SK-N-SH (cell line): ENCODE measurements at regions not wholly inside any gene's neighbourhood (a gene's known extent, or its start where the extent isn't known, plus 50 kb on each side); places are given as distances from the start of the nearest gene placed in this dataset.

ENCODE experiments used
- CTCF ChIA-PET: fragments of 300-600, 350-600 bp; formaldehyde crosslinking; extraction: SDS; loops from one replicate; lab custom pipeline; 2021; lab: Yijun Ruan, JAX
- POLR2A ChIA-PET: fragments of 350-600 bp; sonication (Branson Sonifier 250); formaldehyde crosslinking; extraction: SDS; loops from one replicate; lab custom pipeline; 2020; ENCODE audit warnings: antibody characterized with exemption, inconsistent platforms; lab: Yijun Ruan, JAX
- DNase-seq: peaks from one replicate; pipeline ENCODE4 v3.0.0; 2012
- H2AFZ ChIP-seq: fragments of 200-600 bp; sonication (generic); 2 replicates; pipeline ENCODE4 v1.8.1; 2016; ENCODE audit warnings: antibody characterized with exemption, mild to moderate bottlenecking, low read depth
- H3F3A ChIP-seq: fragments of 200-600 bp; sonication (generic); replicated peaks from 2 replicates; pipeline ENCODE3; 2016; ENCODE audit warnings: antibody characterized with exemption, mild to moderate bottlenecking; ENCODE audit not compliant: insufficient read depth
- H3K27ac ChIP-seq, 2 experiments: fragments of 200-500 bp in 1 of 2; fragments of 200-600 bp in 1 of 2; sonication (Bioruptor generic) in 1 of 2; sonication (generic), shearing (Covaris generic) in 1 of 2; 2 replicates each; pipeline versions ENCODE4 v1.5.1 to v1.6.1; 2014 to 2016; ENCODE audit warnings: low read depth in 2 of 2, inconsistent platforms in 1 of 2, low read length in 1 of 2, mild to moderate bottlenecking in 1 of 2, mixed read lengths in 1 of 2
- H3K27me3 ChIP-seq: fragments of 200-600 bp; sonication (generic), shearing (Covaris generic); 2 replicates; pipeline ENCODE4 v1.6.1; 2016; ENCODE audit warnings: mixed run types; ENCODE audit not compliant: insufficient read depth
- H3K36me3 ChIP-seq, 2 experiments: fragments of 200-500 bp in 1 of 2; fragments of 200-600 bp in 1 of 2; sonication (Bioruptor generic) in 1 of 2; sonication (generic) in 1 of 2; replicated peaks in 1 of 2; 2 replicates each; pipeline versions ENCODE3 to v1.5.1; 2014 to 2016; ENCODE audit warnings: low read length in 1 of 2, mild to moderate bottlenecking in 1 of 2; ENCODE audit not compliant: insufficient read depth in 2 of 2, control insufficient read depth in 1 of 2
- H3K4me1 ChIP-seq, 2 experiments: fragments of 200-500 bp in 1 of 2; fragments of 200-600 bp in 1 of 2; sonication (Bioruptor generic) in 1 of 2; sonication (generic), shearing (Covaris generic) in 1 of 2; 2 replicates each; pipeline versions ENCODE4 v1.5.1 to v1.6.1; 2014 to 2016; ENCODE audit warnings: low read depth in 1 of 2, low read length in 1 of 2, mixed run types in 1 of 2; ENCODE audit not compliant: insufficient read depth in 2 of 2, control insufficient read depth in 1 of 2
- H3K4me2 ChIP-seq: fragments of 200-600 bp; sonication (generic), shearing (Covaris generic); 2 replicates; pipeline ENCODE4 v1.6.1; 2017; ENCODE audit warnings: mixed run types
- H3K4me3 ChIP-seq, 2 experiments: fragments of 200-500 bp in 1 of 2; fragments of 200-600 bp in 1 of 2; sonication (Bioruptor generic) in 1 of 2; sonication (generic), shearing (Covaris generic) in 1 of 2; 2 replicates each; pipeline versions ENCODE4 v1.5.1 to v1.8.1; 2014 to 2016; ENCODE audit warnings: low read depth in 2 of 2, inconsistent platforms in 1 of 2, low read length in 1 of 2, mild to moderate bottlenecking in 1 of 2, mixed read lengths in 1 of 2, moderate library complexity in 1 of 2
- H3K79me2 ChIP-seq: fragments of 200-600 bp; sonication (generic); 2 replicates; pipeline ENCODE4 v1.8.1; 2017; ENCODE audit warnings: mild to moderate bottlenecking; ENCODE audit not compliant: insufficient read depth
- H3K9ac ChIP-seq: fragments of 200-600 bp; sonication (generic); 2 replicates; pipeline ENCODE4 v1.6.1; 2017; ENCODE audit warnings: mixed run types
- H3K9me2 ChIP-seq: fragments of 200-600 bp; sonication (generic); 2 replicates; pipeline ENCODE4 v1.6.1; 2017; ENCODE audit warnings: mixed run types
- H3K9me3 ChIP-seq: fragments of 200-600 bp; sonication (generic); 2 replicates; pipeline ENCODE4 v1.6.1; 2017; ENCODE audit warnings: mixed run types, mild to moderate bottlenecking, moderate library complexity
- H4K20me1 ChIP-seq: fragments of 200-600 bp; sonication (generic); 2 replicates; pipeline ENCODE4 v1.6.1; 2017; ENCODE audit warnings: mild to moderate bottlenecking, mixed run types; ENCODE audit not compliant: insufficient read depth
- CTCF ChIP-seq: fragments of 200-600 bp; sonication (generic); IDR thresholded peaks from 2 replicates; pipeline ENCODE4 v1.6.1; 2017; ENCODE audit warnings: antibody characterized with exemption, mild to moderate bottlenecking, moderate library complexity
- EP300 ChIP-seq, 2 experiments: IDR thresholded peaks; 2 replicates each; pipeline versions ENCODE4 v1.4.0 to v1.6.1; 2012; ENCODE audit warnings: borderline replicate concordance in 1 of 2, low read depth in 1 of 2, low read length in 1 of 2
- FOSL2 ChIP-seq: IDR thresholded peaks from 2 replicates; pipeline ENCODE4 v1.4.0; 2012; ENCODE audit warnings: low read depth, mild to moderate bottlenecking, moderate library complexity, borderline replicate concordance
- GABPA ChIP-seq: IDR thresholded peaks from 2 replicates; pipeline ENCODE4 v1.4.0; 2012; ENCODE audit warnings: low read depth, mild to moderate bottlenecking
- GATA2 ChIP-seq: sonication (generic); formaldehyde crosslinking; IDR thresholded peaks from 2 replicates; pipeline ENCODE4 v1.5.0; 2020; ENCODE audit warnings: mild to moderate bottlenecking, missing genetic modification reagents
- NFIC ChIP-seq: IDR thresholded peaks from 2 replicates; pipeline ENCODE4 v1.4.0; 2012; ENCODE audit warnings: borderline replicate concordance
- PBX3 ChIP-seq: IDR thresholded peaks from 2 replicates; pipeline ENCODE4; 2012
- RAD21 ChIP-seq: IDR thresholded peaks from 2 replicates; pipeline ENCODE4 v1.6.1; 2012; ENCODE audit warnings: mild to moderate bottlenecking, low read length
- RFX5 ChIP-seq: IDR thresholded peaks from 2 replicates; pipeline ENCODE4 v1.6.1; 2012; ENCODE audit warnings: mild to moderate bottlenecking, improper control_type of control experiment, low read length
- RXRA ChIP-seq: IDR thresholded peaks from 2 replicates; pipeline ENCODE4 v1.4.0; 2012; ENCODE audit warnings: low read depth, mild to moderate bottlenecking, borderline replicate concordance
- TAF1 ChIP-seq: IDR thresholded peaks from 2 replicates; pipeline ENCODE4 v1.6.1; 2012; ENCODE audit warnings: low read depth, mild to moderate bottlenecking, low read length, moderate library complexity, borderline replicate concordance
- TEAD4 ChIP-seq: IDR thresholded peaks from 2 replicates; pipeline ENCODE4 v1.4.0; 2012; ENCODE audit warnings: mild to moderate bottlenecking, borderline replicate concordance; ENCODE audit not compliant: insufficient read depth
- USF2 ChIP-seq: fragments of 150-350 bp; IDR thresholded peaks from 2 replicates; pipeline ENCODE4 v1.6.1; 2017; ENCODE audit warnings: antibody characterized with exemption, low read length, low read depth, borderline replicate concordance
- YY1 ChIP-seq: IDR thresholded peaks from 2 replicates; pipeline ENCODE4 v1.4.0; 2012; ENCODE audit warnings: low read depth, mild to moderate bottlenecking
- ZBTB33 ChIP-seq: IDR thresholded peaks from 2 replicates; pipeline ENCODE4 v1.4.0; 2012; ENCODE audit warnings: low read depth, borderline replicate concordance
- WGBS: methylation state at CpG from one replicate; pipeline ENCODE4 v1.1.6; 2017; ENCODE audit warnings: low lambda C conversion rate; 5-methylcytosine and 5-hydroxymethylcytosine counted together
- TF ChIP-seq, protein P1 (sequence below): IDR thresholded peaks from 2 replicates; pipeline ENCODE4 v1.4.0; 2012; ENCODE audit warnings: low read depth, borderline replicate concordance

GRCh38 chr14:55747186-55747585 lies 167.2 kb downstream of the KTN1 start:
- ChIA-PET POLR2A (no interaction called here), CTCF (interaction anchor here (1.6 kb wide), 1 partner anchor 15 kb away, joined by 3 read pairs; no protein-coding TSS in a partner anchor)
- TF ChIP-seq TAF1, result no peak
- no peak for TF ChIP-seq YY1
- TF ChIP-seq NFIC, result no peak
- no peak for TF ChIP-seq USF2
- TF ChIP-seq PBX3, result no peak
- TF ChIP-seq TEAD4, result no peak
- H3K9me2 ChIP-seq, result no peaks in the 10 kb centered on the region
- H3K4me2 ChIP-seq, result no peak overlapping the region
- no peaks in the 10 kb centered on the region for H3F3A ChIP-seq
- no peaks in the 10 kb centered on the region for H3K79me2 ChIP-seq
- DNase-seq, result no peak
- WGBS, result 71% methylated on average over 6 of the region's 6 CpGs
- H3K27me3 ChIP-seq, result no peaks in the 10 kb centered on the region
- no peak overlapping the region for H2AFZ ChIP-seq
- H3K9me3 ChIP-seq, result no peaks in the 10 kb centered on the region
- H3K27ac ChIP-seq, result no peak overlapping the region
- H3K4me3 ChIP-seq, result no peak overlapping the region
- H3K9ac ChIP-seq, result no peak overlapping the region
- no peaks in the 10 kb centered on the region for H3K4me1 ChIP-seq
- H3K36me3 ChIP-seq, result no peaks in the 10 kb centered on the region
- H4K20me1 ChIP-seq, result no peaks in the 10 kb centered on the region

- Histone ChIP-seq H3K4me1 (no peaks in the 10 kb centered on the region; a peak in 1 of 4 replicates), H3K9ac (no peak overlapping the region), H3K4me2 (no peak overlapping the region), H3F3A (no peaks in the 10 kb centered on the region), H3K27me3 (no peaks in the 10 kb centered on the region), H3K27ac (no peak overlapping the region), H3K9me3 (no peaks in the 10 kb centered on the region), H2AFZ (no peak overlapping the region), H3K79me2 (no peaks in the 10 kb centered on the region), H3K4me3 (no peak overlapping the region), H3K36me3 (no peaks in the 10 kb centered on the region), H4K20me1 (no peaks in the 10 kb centered on the region), H3K9me2 (no peaks in the 10 kb centered on the region)
- TF ChIP-seq RFX5 (no peak), GATA2 (CRISPR knock-in tag) (no peak), TAF1 (no peak), TEAD4 (no peak), FOSL2 (no peak), PBX3 (no peak), RAD21 (no peak), GABPA (no peak), EP300 (IDR thresholded peaks at IDR 0.05; ENCODE audit: borderline replicate concordance in 1 of 2, low read depth in 1 of 2, low read length in 1 of 2) (no peak), ZBTB33 (no peak), RXRA (no peak), CTCF (no peak)
- TF ChIP-seq, protein P1, sequence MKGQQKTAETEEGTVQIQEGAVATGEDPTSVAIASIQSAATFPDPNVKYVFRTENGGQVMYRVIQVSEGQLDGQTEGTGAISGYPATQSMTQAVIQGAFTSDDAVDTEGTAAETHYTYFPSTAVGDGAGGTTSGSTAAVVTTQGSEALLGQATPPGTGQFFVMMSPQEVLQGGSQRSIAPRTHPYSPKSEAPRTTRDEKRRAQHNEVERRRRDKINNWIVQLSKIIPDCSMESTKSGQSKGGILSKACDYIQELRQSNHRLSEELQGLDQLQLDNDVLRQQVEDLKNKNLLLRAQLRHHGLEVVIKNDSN, result no peak
- 50% methylated on average over 1 of the region's 1 CpG for WGBS
- DNase-seq, result no peak
- ChIA-PET POLR2A (no interaction called here), CTCF (no interaction called here)
These were observed 169.3 kb downstream of the KTN1 start for GRCh38 chr14:55749201-55749812.
